GM23338 (cell line): ENCODE measurements at regions not wholly inside any gene's neighbourhood (a gene's known extent, or its start where the extent isn't known, plus 50 kb on each side); places are given as distances from the start of the nearest gene placed in this dataset.
A peak's percentile ranks its signal among the peaks of the same experiment; 100 is the strongest.

ENCODE experiments used
- ATAC-seq: fragments of 200-7000 bp; cut with Tn5 transposase; 3 replicates; pipeline ENCODE4 v1.9.1; 2020
- DNase-seq: peaks from one replicate; pipeline ENCODE4 v3.0.0-alpha.2; 2015; ENCODE audit warnings: low spot score
- H2AFZ ChIP-seq: fragments of 200-600 bp; sonication (generic); 2 replicates; pipeline ENCODE4 v1.8.0; 2016; ENCODE audit warnings: antibody characterized with exemption, mild to moderate bottlenecking, moderate library complexity
- H3F3A ChIP-seq: fragments of 200-600 bp; sonication (generic); replicated peaks from 2 replicates; pipeline ENCODE4 v1.8.0; 2017; ENCODE audit warnings: antibody characterized with exemption, mixed run types, low read depth
- H3K27ac ChIP-seq: fragments of 200-600 bp; sonication (generic); 2 replicates; pipeline ENCODE4 v1.6.1; 2016; ENCODE audit warnings: low read depth
- H3K27me3 ChIP-seq: fragments of 200-600 bp; sonication (generic); 2 replicates; pipeline ENCODE4 v1.8.0; 2016; ENCODE audit warnings: mild to moderate bottlenecking, mixed run types, moderate library complexity; ENCODE audit not compliant: insufficient read depth
- H3K36me3 ChIP-seq: fragments of 200-600 bp; sonication (generic); 2 replicates; pipeline ENCODE4 v1.8.0; 2016; ENCODE audit warnings: mild to moderate bottlenecking; ENCODE audit not compliant: insufficient read depth
- H3K4me1 ChIP-seq: fragments of 200-600 bp; sonication (generic); 2 replicates; pipeline ENCODE4 v1.8.0; 2016; ENCODE audit warnings: mild to moderate bottlenecking, moderate library complexity; ENCODE audit not compliant: insufficient read depth
- H3K4me2 ChIP-seq: fragments of 200-600 bp; sonication (generic); 2 replicates; pipeline ENCODE4 v1.7.1; 2017; ENCODE audit warnings: mixed run types
- H3K4me3 ChIP-seq: fragments of 200-600 bp; sonication (generic); 2 replicates; pipeline ENCODE4 v1.6.1; 2016; ENCODE audit warnings: mixed run types
- H3K79me2 ChIP-seq: fragments of 200-600 bp; sonication (generic); replicated peaks from 2 replicates; pipeline ENCODE4 v1.8.0; 2017; ENCODE audit warnings: mild to moderate bottlenecking; ENCODE audit not compliant: insufficient read depth
- H3K9me2 ChIP-seq: fragments of 200-600 bp; sonication (generic); 2 replicates; pipeline ENCODE4 v1.8.0; 2017; ENCODE audit not compliant: insufficient read depth
- H4K20me1 ChIP-seq: fragments of 200-600 bp; sonication (generic); replicated peaks from 2 replicates; pipeline ENCODE4 v1.8.0; 2017; ENCODE audit warnings: mild to moderate bottlenecking; ENCODE audit not compliant: insufficient read depth
- H3K27ac Mint-ChIP-seq: 2 replicates; pipeline ENCODE4 v1.8.0; 2020; ENCODE audit warnings: inconsistent platforms, mild to moderate bottlenecking, moderate library complexity, mixed read lengths
- H3K27me3 Mint-ChIP-seq: 3 replicates; pipeline ENCODE4 v1.8.0; 2022; ENCODE audit warnings: low read depth, mild to moderate bottlenecking, moderate library complexity, mixed read lengths, inconsistent platforms; ENCODE audit not compliant: insufficient read depth, poor library complexity
- H3K36me3 Mint-ChIP-seq: 3 replicates; pipeline ENCODE4 v1.8.0; 2021; ENCODE audit warnings: low read depth, mild to moderate bottlenecking, inconsistent platforms, moderate library complexity, mixed read lengths
- H3K4me1 Mint-ChIP-seq: 3 replicates; pipeline ENCODE4 v1.8.0; 2020; ENCODE audit warnings: mild to moderate bottlenecking, inconsistent platforms, mixed read lengths
- H3K4me3 Mint-ChIP-seq: 3 replicates; pipeline ENCODE4 v1.8.0; 2021; ENCODE audit warnings: moderate library complexity, mild to moderate bottlenecking, inconsistent platforms, mixed read lengths
- H3K9me3 Mint-ChIP-seq: 3 replicates; pipeline ENCODE4 v1.8.0; 2020; ENCODE audit warnings: moderate library complexity, mild to moderate bottlenecking, inconsistent platforms, mixed read lengths
- CREB1 ChIP-seq: fragments of 250-450 bp; sonication (Bioruptor Pico); IDR thresholded peaks from 2 replicates; pipeline ENCODE4 v1.5.0; 2020; ENCODE audit warnings: low read depth, mild to moderate bottlenecking, moderate library complexity
- CTCF ChIP-seq, 2 experiments: fragments of 200-600 bp in 1 of 2; sonication (generic) in 1 of 2; conservative IDR thresholded peaks; 2 replicates each; pipeline versions ENCODE4 v1.5.1 to v1.6.1; 2016 to 2017; ENCODE audit warnings: antibody characterized with exemption in 2 of 2, low read depth in 2 of 2, mild to moderate bottlenecking in 2 of 2, moderate library complexity in 1 of 2
- ETS1 ChIP-seq: IDR thresholded peaks from 2 replicates; pipeline ENCODE4 v1.6.1; 2016; ENCODE audit warnings: antibody characterized with exemption
- EZH2 ChIP-seq: fragments of 200-600 bp; sonication (generic); IDR thresholded peaks from one replicate; pipeline ENCODE4 v1.8.0; 2017; ENCODE audit warnings: antibody characterized with exemption, mild to moderate bottlenecking, low read depth; ENCODE audit not compliant: unreplicated experiment
- EZH2phosphoT487 ChIP-seq: fragments of 200-600 bp; sonication (generic); IDR thresholded peaks from one replicate; pipeline ENCODE4 v1.8.1; 2018; ENCODE audit warnings: antibody characterized with exemption; ENCODE audit not compliant: unreplicated experiment
- JUNB ChIP-seq: IDR thresholded peaks from one replicate; pipeline ENCODE4 v1.6.1; 2016; ENCODE audit warnings: antibody characterized with exemption; ENCODE audit not compliant: unreplicated experiment
- NANOG ChIP-seq: IDR thresholded peaks from 2 replicates; pipeline ENCODE4 v1.6.1; 2016; ENCODE audit warnings: antibody characterized with exemption, borderline replicate concordance
- POLR2AphosphoS5 ChIP-seq: IDR thresholded peaks from 2 replicates; pipeline ENCODE4 v1.6.1; 2016; ENCODE audit warnings: antibody characterized with exemption, low read depth
- REST ChIP-seq: IDR thresholded peaks from one replicate; pipeline ENCODE4 v1.6.1; 2018; ENCODE audit warnings: antibody characterized with exemption; ENCODE audit not compliant: unreplicated experiment
- STAT1 ChIP-seq: IDR thresholded peaks from one replicate; pipeline ENCODE4 v1.6.1; 2016; ENCODE audit warnings: antibody characterized with exemption; ENCODE audit not compliant: unreplicated experiment
- ZNF114 ChIP-seq: fragments of 250-450 bp; sonication (Bioruptor Pico); IDR thresholded peaks from 2 replicates; pipeline ENCODE4 v1.5.0; 2020; ENCODE audit warnings: mild to moderate bottlenecking, moderate library complexity
- ZNF331 ChIP-seq: fragments of 250-450 bp; sonication (Bioruptor Pico); IDR thresholded peaks from 2 replicates; pipeline ENCODE4 v1.5.0; 2020; ENCODE audit warnings: low read depth, mild to moderate bottlenecking, moderate library complexity
- ZNF462 ChIP-seq: fragments of 250-450 bp; sonication (Bioruptor Pico); IDR thresholded peaks from 2 replicates; pipeline ENCODE4 v1.5.0; 2020; ENCODE audit warnings: mild to moderate bottlenecking, moderate library complexity

GRCh38 chr1:58033311-58033710 lies 513.2 kb downstream of the OMA1 start:
- ATAC-seq = no peak

More at GRCh38 chr1:58033311-58033710, 513.2 kb downstream of the OMA1 start:
- no peak for DNase-seq
- no peaks in the 10 kb centered on the region for H4K20me1 ChIP-seq
- no peak overlapping the region for H3K4me3 ChIP-seq
- H3K4me3 Mint-ChIP-seq = no peak overlapping the region
- H3K36me3 Mint-ChIP-seq = peaks cover 3% of the 10 kb centered on the region; the same call in 1 of the 3 replicates
- no peaks in the 10 kb centered on the region; the same call in 1 of the 2 replicates for H3K9me2 ChIP-seq
- no peaks in the 10 kb centered on the region for H3K36me3 ChIP-seq
- no peak overlapping the region for H3K4me2 ChIP-seq
- peak overlapping the region; percentile 95 for H3K27ac ChIP-seq
- peaks cover 48% of the 10 kb centered on the region for H3K4me1 ChIP-seq
- H3K27me3 Mint-ChIP-seq = peaks cover 2% of the 10 kb centered on the region
- no peak overlapping the region for H2AFZ ChIP-seq
- peak overlapping the region; percentile 88 for H3K27ac Mint-ChIP-seq
- H3K27me3 ChIP-seq = no peaks in the 10 kb centered on the region
- no peaks in the 10 kb centered on the region for H3K79me2 ChIP-seq
- H3K9me3 Mint-ChIP-seq = no peaks in the 10 kb centered on the region
- no peak for TF ChIP-seq JUNB
- no peak for TF ChIP-seq ZNF462 (CRISPR knock-in tag)
- no peak for TF ChIP-seq CREB1
- no peak for TF ChIP-seq STAT1
- no peak for TF ChIP-seq CTCF (conservative IDR thresholded peaks at IDR 0.05; ENCODE audit: low read depth in 2 of 2)
- TF ChIP-seq REST = no peak
- TF ChIP-seq EZH2phosphoT487 = no peak
- no peak for TF ChIP-seq EZH2
- TF ChIP-seq ZNF114 (CRISPR knock-in tag) = no peak
- no peak for TF ChIP-seq ZNF331 (CRISPR knock-in tag)
- TF ChIP-seq ETS1 = no peak
- no peak for TF ChIP-seq POLR2AphosphoS5
- no peak for TF ChIP-seq NANOG
- peaks cover 25% of the 10 kb centered on the region for H3F3A ChIP-seq
- peaks cover 60% of the 10 kb centered on the region for H3K4me1 Mint-ChIP-seq
